Activated B cell treated with CpG ODN at 0.5 μM for 24 hours (primary cell): ENCODE measurements at regions not wholly inside any gene's neighbourhood (a gene's known extent, or its start where the extent isn't known, plus 50 kb on each side); places are given as distances from the start of the nearest gene placed in this dataset.

Source experiments
- ATAC-seq: fragments of 200-7000 bp; cut with Tn5 transposase; one replicate; pipeline ENCODE4 v1.10.0; 2021; ENCODE audit warnings: low read depth, mild to moderate bottlenecking, moderate library complexity
- CTCF ChIA-PET: fragments of 350-600 bp; sonication (Branson Sonifier 250); formaldehyde crosslinking; loops from one replicate; lab custom pipeline; 2021; ENCODE audit warnings: antibody characterized with exemption; lab: Charles Lee
- POLR2A ChIA-PET: fragments of 350-600 bp; sonication (Branson Sonifier 250); formaldehyde crosslinking; loops from one replicate; lab custom pipeline; 2021; ENCODE audit warnings: antibody characterized with exemption; lab: Charles Lee
- DNase-seq: peaks from one replicate; pipeline ENCODE4 v3.0.0; 2022
- H3K27ac Mint-ChIP-seq: one replicate; pipeline ENCODE4 v1.8.0; 2020; ENCODE audit warnings: mixed read lengths
- H3K27me3 Mint-ChIP-seq: one replicate; pipeline ENCODE4 v1.8.0; 2021; ENCODE audit warnings: mixed read lengths
- H3K36me3 Mint-ChIP-seq: one replicate; pipeline ENCODE4 v1.8.0; 2021; ENCODE audit warnings: low read depth, mixed read lengths
- H3K4me1 Mint-ChIP-seq: one replicate; pipeline ENCODE4 v1.8.0; 2021; ENCODE audit warnings: mixed read lengths
- H3K4me3 Mint-ChIP-seq: one replicate; pipeline ENCODE4 v1.8.0; 2020; ENCODE audit warnings: mild to moderate bottlenecking, mixed read lengths
- H3K9me3 Mint-ChIP-seq: one replicate; pipeline ENCODE4 v1.8.0; 2020; ENCODE audit warnings: mixed read lengths
- intact Hi-C: fragments of 100-400 bp; cut with micrococcal nuclease; formaldehyde crosslinking; loops from one replicate; pipeline ENCODE4 v1.15.1; 2024
- TF ChIP-seq, protein P1 (sequence below): fragments of 200-600 bp; IDR thresholded peaks from one replicate; pipeline ENCODE4 v1.8.0; 2022; ENCODE audit warnings: antibody characterized with exemption, mild to moderate bottlenecking

DNA sequence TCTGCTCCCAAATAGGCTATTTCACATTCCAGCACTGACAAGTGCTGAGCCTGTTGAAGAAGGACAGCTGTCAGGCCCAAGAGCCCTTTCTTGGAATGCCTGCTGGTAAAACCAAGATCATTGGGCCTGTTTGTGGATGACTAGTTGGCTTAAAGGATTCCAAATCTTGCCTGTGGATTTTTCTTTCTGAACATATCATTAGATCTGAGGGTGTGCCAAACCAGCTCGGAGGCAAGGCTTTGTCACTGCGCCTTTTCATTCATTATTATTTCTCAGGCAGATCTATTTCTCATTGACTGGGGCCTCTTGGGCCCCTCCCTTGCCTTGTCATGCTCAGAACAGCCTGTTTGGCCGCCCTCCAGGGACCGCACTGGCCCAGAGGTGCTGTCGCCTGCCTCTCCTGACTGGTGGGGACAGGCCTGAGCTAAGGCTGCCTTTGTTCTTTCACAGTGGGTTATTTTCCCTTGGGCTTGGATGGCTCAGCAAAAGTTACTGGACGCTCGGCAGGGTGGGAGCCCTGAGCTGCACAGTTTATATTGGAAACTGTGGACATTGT, 222.7 kb upstream of the SESN3 start:
- Mint-ChIP-seq H3K36me3 (no peaks in the 10 kb centered on the region), H3K4me3 (no peak overlapping the region), H3K4me1 (peaks cover 14% of the 10 kb centered on the region), H3K27ac (no peak overlapping the region), H3K27me3 (no peaks in the 10 kb centered on the region), H3K9me3 (no peaks in the 10 kb centered on the region)
- TF ChIP-seq, protein P1, sequence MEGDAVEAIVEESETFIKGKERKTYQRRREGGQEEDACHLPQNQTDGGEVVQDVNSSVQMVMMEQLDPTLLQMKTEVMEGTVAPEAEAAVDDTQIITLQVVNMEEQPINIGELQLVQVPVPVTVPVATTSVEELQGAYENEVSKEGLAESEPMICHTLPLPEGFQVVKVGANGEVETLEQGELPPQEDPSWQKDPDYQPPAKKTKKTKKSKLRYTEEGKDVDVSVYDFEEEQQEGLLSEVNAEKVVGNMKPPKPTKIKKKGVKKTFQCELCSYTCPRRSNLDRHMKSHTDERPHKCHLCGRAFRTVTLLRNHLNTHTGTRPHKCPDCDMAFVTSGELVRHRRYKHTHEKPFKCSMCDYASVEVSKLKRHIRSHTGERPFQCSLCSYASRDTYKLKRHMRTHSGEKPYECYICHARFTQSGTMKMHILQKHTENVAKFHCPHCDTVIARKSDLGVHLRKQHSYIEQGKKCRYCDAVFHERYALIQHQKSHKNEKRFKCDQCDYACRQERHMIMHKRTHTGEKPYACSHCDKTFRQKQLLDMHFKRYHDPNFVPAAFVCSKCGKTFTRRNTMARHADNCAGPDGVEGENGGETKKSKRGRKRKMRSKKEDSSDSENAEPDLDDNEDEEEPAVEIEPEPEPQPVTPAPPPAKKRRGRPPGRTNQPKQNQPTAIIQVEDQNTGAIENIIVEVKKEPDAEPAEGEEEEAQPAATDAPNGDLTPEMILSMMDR, result no peak
- ATAC-seq, result no peak
- POLR2A ChIA-PET, result interaction anchor here (0.6 kb wide), 1 partner anchor 36 kb away, joined by 3 read pairs; no protein-coding TSS in a partner anchor
- DNase-seq, result no peak
- CTCF ChIA-PET, result no interaction called here
- intact Hi-C loops, result no loop called here

DNA sequence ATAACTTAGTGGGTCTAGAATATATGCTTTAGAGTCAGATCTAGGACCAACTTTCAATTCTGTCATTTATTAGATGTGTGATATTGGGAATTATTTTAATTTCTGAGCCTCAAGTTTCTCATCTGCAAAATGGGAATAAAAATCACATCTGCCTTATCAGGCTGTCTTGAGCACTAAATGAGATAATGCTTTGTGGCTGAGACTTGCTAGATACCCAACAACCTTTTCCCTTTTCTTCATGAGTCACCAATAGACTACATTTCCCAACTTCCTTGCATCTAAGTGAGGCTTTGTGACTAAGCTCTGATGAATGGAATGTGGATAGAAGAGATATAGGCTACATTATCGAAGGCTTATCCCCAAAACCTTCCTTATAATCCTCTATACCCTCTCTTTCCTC, 220.7 kb upstream of the SESN3 start:
- no peak for DNase-seq
- no peak overlapping the region for H3K27ac Mint-ChIP-seq
- ChIA-PET POLR2A (no interaction called here), CTCF (no interaction called here)
- H3K36me3 Mint-ChIP-seq, result no peaks in the 10 kb centered on the region
- TF ChIP-seq, protein P1, result no peak
- H3K4me1 Mint-ChIP-seq, result peaks cover 14% of the 10 kb centered on the region
- ATAC-seq, result no peak
- no peaks in the 10 kb centered on the region for H3K9me3 Mint-ChIP-seq
- H3K27me3 Mint-ChIP-seq, result no peaks in the 10 kb centered on the region
- H3K4me3 Mint-ChIP-seq, result no peak overlapping the region
- intact Hi-C loops, result no loop called here

GRCh38 chr11:95451261-95451660, 220.3 kb upstream of the SESN3 start:
- H3K27me3 Mint-ChIP-seq, result no peaks in the 10 kb centered on the region
- no peak overlapping the region for H3K27ac Mint-ChIP-seq
- H3K36me3 Mint-ChIP-seq, result no peaks in the 10 kb centered on the region
- no peak for ATAC-seq
- H3K4me1 Mint-ChIP-seq, result peaks cover 14% of the 10 kb centered on the region
- no peaks in the 10 kb centered on the region for H3K9me3 Mint-ChIP-seq
- H3K4me3 Mint-ChIP-seq, result no peak overlapping the region
- intact Hi-C loops, result no loop called here
- TF ChIP-seq, protein P1, result no peak
- POLR2A ChIA-PET, result no interaction called here
- CTCF ChIA-PET, result no interaction called here
- no peak for DNase-seq

- TF ChIP-seq, protein P1, result no peak
- POLR2A ChIA-PET, result no interaction called here
- ATAC-seq (no peak), DNase-seq (no peak)
- H3K4me1 Mint-ChIP-seq, result peaks cover 10% of the 10 kb centered on the region
- no peak overlapping the region for H3K27ac Mint-ChIP-seq
- H3K9me3 Mint-ChIP-seq, result no peaks in the 10 kb centered on the region
- CTCF ChIA-PET, result no interaction called here
- no peak overlapping the region for H3K4me3 Mint-ChIP-seq
- no peaks in the 10 kb centered on the region for H3K36me3 Mint-ChIP-seq
- H3K27me3 Mint-ChIP-seq, result no peaks in the 10 kb centered on the region
- intact Hi-C loops, result no loop called here
Observed at GRCh38 chr11:95450547-95451123, 219.6 kb upstream of the SESN3 start.

GRCh38 chr11:95445746-95446333, 214.8 kb upstream of the SESN3 start:
- Mint-ChIP-seq H3K4me3 (no peak overlapping the region), H3K9me3 (no peaks in the 10 kb centered on the region), H3K27ac (no peak overlapping the region), H3K27me3 (no peaks in the 10 kb centered on the region), H3K4me1 (peaks cover 14% of the 10 kb centered on the region), H3K36me3 (no peaks in the 10 kb centered on the region)
- CTCF ChIA-PET, result no interaction called here
- TF ChIP-seq, protein P1, result no peak
- no peak for ATAC-seq
- DNase-seq, result no peak
- POLR2A ChIA-PET, result interaction anchor here (0.6 to 1.3 kb wide), 3 partner anchors 214 to 274 kb away, joined by 3 to 6 read pairs (median 5); partner anchors contain the start of gene SESN3
- intact Hi-C loops, result no loop called here
